WTC11 (cell line): ENCODE measurements at regions not wholly inside any gene's neighbourhood (a gene's known extent, or its start where the extent isn't known, plus 50 kb on each side); places are given as distances from the start of the nearest gene placed in this dataset.

Experiments
- CBFB ChIP-seq: sonication (generic); formaldehyde crosslinking; IDR thresholded peaks from 2 replicates; pipeline ENCODE4 v1.8.1; 2022; ENCODE audit warnings: mild to moderate bottlenecking, low read depth, missing genetic modification reagents
- FOXP1 ChIP-seq: sonication (generic); formaldehyde crosslinking; IDR thresholded peaks from 2 replicates; pipeline ENCODE4 v1.8.0; 2022; ENCODE audit warnings: missing genetic modification reagents, mild to moderate bottlenecking, moderate library complexity, borderline replicate concordance
- NR2C2 ChIP-seq: sonication (generic); formaldehyde crosslinking; IDR thresholded peaks from 2 replicates; pipeline ENCODE4 v1.8.0; 2022; ENCODE audit warnings: mild to moderate bottlenecking, missing genetic modification reagents
- SMAD3 ChIP-seq: sonication (generic); formaldehyde crosslinking; IDR thresholded peaks from 2 replicates; pipeline ENCODE4 v1.8.0; 2022; ENCODE audit warnings: missing genetic modification reagents, mild to moderate bottlenecking, borderline replicate concordance
- SP1 ChIP-seq: sonication (generic); formaldehyde crosslinking; conservative IDR thresholded peaks from 2 replicates; pipeline ENCODE4 v1.8.1; 2022; ENCODE audit warnings: missing genetic modification reagents
- ZNF138 ChIP-seq: sonication (generic); formaldehyde crosslinking; conservative IDR thresholded peaks from 2 replicates; pipeline ENCODE4 v1.8.1; 2022; ENCODE audit warnings: mild to moderate bottlenecking, moderate library complexity, missing genetic modification reagents
- TF ChIP-seq, protein P1 (sequence below): fragments of 200-600 bp; IDR thresholded peaks from 2 replicates; pipeline ENCODE4 v1.8.0; 2022; ENCODE audit warnings: antibody characterized with exemption
- TF ChIP-seq, protein P2 (sequence below): sonication (generic); formaldehyde crosslinking; IDR thresholded peaks from 2 replicates; pipeline ENCODE4 v1.8.1; 2023; ENCODE audit warnings: mild to moderate bottlenecking, moderate library complexity, missing genetic modification reagents
- TF ChIP-seq, protein P3 (sequence below): sonication (generic); formaldehyde crosslinking; IDR thresholded peaks from 2 replicates; pipeline ENCODE4 v1.8.1; 2022; ENCODE audit warnings: missing genetic modification reagents, borderline replicate concordance
- TF ChIP-seq, protein P4 (sequence below): fragments of 250-450 bp; sonication (Bioruptor Pico); IDR thresholded peaks from 2 replicates; pipeline ENCODE4 v1.9.0; 2021; ENCODE audit warnings: mild to moderate bottlenecking, borderline replicate concordance
- TF ChIP-seq, protein P5 (sequence below): fragments of 250-450 bp; sonication (Bioruptor Pico); IDR thresholded peaks from 2 replicates; pipeline ENCODE4 v2.1.2; 2022; ENCODE audit warnings: mild to moderate bottlenecking, moderate library complexity
- TF ChIP-seq, protein P6 (sequence below): sonication (generic); formaldehyde crosslinking; IDR thresholded peaks from 2 replicates; pipeline ENCODE4 v1.8.1; 2023; ENCODE audit warnings: mild to moderate bottlenecking, missing genetic modification reagents, borderline replicate concordance

DNA sequence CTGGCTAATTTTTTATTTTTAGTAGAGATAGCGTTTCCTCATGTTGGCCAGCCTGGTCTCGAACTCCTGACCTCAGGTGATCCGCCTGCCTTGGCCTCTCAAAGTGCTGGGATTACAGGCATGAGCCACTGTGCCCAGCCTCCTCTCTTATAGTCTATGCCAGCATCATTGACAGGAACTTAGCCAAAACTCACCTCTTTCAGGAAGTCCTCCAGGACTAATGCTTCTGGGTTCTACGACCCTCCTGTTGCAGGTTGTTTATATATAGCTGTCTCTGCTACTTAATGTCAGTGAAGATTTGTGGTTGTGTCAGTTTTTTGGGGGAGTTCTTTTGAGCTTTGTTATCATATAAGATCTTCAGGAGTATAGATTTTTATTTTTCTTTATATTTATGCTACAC lies 112.1 kb upstream of the CDC42EP3 start:
- TF ChIP-seq, protein P1, sequence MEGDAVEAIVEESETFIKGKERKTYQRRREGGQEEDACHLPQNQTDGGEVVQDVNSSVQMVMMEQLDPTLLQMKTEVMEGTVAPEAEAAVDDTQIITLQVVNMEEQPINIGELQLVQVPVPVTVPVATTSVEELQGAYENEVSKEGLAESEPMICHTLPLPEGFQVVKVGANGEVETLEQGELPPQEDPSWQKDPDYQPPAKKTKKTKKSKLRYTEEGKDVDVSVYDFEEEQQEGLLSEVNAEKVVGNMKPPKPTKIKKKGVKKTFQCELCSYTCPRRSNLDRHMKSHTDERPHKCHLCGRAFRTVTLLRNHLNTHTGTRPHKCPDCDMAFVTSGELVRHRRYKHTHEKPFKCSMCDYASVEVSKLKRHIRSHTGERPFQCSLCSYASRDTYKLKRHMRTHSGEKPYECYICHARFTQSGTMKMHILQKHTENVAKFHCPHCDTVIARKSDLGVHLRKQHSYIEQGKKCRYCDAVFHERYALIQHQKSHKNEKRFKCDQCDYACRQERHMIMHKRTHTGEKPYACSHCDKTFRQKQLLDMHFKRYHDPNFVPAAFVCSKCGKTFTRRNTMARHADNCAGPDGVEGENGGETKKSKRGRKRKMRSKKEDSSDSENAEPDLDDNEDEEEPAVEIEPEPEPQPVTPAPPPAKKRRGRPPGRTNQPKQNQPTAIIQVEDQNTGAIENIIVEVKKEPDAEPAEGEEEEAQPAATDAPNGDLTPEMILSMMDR, result no peak
- TF ChIP-seq FOXP1 (no peak), SP1 (CRISPR knock-in tag) (no peak), SMAD3 (CRISPR knock-in tag) (no peak), CBFB (CRISPR knock-in tag) (no peak), NR2C2 (CRISPR knock-in tag) (no peak), ZNF138 (CRISPR knock-in tag) (no peak)
- TF ChIP-seq, protein P2, sequence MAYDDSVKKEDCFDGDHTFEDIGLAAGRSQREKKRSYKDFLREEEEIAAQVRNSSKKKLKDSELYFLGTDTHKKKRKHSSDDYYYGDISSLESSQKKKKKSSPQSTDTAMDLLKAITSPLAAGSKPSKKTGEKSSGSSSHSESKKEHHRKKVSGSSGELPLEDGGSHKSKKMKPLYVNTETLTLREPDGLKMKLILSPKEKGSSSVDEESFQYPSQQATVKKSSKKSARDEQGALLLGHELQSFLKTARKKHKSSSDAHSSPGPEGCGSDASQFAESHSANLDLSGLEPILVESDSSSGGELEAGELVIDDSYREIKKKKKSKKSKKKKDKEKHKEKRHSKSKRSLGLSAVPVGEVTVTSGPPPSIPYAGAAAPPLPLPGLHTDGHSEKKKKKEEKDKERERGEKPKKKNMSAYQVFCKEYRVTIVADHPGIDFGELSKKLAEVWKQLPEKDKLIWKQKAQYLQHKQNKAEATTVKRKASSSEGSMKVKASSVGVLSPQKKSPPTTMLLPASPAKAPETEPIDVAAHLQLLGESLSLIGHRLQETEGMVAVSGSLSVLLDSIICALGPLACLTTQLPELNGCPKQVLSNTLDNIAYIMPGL (CRISPR knock-in tag), result no peak
- TF ChIP-seq, protein P3, sequence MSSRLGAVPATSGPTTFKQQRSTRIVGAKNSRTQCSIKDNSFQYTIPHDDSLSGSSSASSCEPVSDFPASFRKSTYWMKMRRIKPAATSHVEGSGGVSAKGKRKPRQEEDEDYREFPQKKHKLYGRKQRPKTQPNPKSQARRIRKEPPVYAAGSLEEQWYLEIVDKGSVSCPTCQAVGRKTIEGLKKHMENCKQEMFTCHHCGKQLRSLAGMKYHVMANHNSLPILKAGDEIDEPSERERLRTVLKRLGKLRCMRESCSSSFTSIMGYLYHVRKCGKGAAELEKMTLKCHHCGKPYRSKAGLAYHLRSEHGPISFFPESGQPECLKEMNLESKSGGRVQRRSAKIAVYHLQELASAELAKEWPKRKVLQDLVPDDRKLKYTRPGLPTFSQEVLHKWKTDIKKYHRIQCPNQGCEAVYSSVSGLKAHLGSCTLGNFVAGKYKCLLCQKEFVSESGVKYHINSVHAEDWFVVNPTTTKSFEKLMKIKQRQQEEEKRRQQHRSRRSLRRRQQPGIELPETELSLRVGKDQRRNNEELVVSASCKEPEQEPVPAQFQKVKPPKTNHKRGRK, result no peak
- TF ChIP-seq, protein P4, sequence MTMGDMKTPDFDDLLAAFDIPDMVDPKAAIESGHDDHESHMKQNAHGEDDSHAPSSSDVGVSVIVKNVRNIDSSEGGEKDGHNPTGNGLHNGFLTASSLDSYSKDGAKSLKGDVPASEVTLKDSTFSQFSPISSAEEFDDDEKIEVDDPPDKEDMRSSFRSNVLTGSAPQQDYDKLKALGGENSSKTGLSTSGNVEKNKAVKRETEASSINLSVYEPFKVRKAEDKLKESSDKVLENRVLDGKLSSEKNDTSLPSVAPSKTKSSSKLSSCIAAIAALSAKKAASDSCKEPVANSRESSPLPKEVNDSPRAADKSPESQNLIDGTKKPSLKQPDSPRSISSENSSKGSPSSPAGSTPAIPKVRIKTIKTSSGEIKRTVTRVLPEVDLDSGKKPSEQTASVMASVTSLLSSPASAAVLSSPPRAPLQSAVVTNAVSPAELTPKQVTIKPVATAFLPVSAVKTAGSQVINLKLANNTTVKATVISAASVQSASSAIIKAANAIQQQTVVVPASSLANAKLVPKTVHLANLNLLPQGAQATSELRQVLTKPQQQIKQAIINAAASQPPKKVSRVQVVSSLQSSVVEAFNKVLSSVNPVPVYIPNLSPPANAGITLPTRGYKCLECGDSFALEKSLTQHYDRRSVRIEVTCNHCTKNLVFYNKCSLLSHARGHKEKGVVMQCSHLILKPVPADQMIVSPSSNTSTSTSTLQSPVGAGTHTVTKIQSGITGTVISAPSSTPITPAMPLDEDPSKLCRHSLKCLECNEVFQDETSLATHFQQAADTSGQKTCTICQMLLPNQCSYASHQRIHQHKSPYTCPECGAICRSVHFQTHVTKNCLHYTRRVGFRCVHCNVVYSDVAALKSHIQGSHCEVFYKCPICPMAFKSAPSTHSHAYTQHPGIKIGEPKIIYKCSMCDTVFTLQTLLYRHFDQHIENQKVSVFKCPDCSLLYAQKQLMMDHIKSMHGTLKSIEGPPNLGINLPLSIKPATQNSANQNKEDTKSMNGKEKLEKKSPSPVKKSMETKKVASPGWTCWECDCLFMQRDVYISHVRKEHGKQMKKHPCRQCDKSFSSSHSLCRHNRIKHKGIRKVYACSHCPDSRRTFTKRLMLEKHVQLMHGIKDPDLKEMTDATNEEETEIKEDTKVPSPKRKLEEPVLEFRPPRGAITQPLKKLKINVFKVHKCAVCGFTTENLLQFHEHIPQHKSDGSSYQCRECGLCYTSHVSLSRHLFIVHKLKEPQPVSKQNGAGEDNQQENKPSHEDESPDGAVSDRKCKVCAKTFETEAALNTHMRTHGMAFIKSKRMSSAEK (CRISPR knock-in tag), result no peak
- TF ChIP-seq, protein P5, sequence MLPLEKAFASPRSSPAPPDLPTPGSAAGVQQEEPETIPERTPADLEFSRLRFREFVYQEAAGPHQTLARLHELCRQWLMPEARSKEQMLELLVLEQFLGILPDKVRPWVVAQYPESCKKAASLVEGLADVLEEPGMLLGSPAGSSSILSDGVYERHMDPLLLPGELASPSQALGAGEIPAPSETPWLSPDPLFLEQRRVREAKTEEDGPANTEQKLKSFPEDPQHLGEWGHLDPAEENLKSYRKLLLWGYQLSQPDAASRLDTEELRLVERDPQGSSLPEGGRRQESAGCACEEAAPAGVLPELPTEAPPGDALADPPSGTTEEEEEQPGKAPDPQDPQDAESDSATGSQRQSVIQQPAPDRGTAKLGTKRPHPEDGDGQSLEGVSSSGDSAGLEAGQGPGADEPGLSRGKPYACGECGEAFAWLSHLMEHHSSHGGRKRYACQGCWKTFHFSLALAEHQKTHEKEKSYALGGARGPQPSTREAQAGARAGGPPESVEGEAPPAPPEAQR (CRISPR knock-in tag), result no peak
- TF ChIP-seq, protein P6, sequence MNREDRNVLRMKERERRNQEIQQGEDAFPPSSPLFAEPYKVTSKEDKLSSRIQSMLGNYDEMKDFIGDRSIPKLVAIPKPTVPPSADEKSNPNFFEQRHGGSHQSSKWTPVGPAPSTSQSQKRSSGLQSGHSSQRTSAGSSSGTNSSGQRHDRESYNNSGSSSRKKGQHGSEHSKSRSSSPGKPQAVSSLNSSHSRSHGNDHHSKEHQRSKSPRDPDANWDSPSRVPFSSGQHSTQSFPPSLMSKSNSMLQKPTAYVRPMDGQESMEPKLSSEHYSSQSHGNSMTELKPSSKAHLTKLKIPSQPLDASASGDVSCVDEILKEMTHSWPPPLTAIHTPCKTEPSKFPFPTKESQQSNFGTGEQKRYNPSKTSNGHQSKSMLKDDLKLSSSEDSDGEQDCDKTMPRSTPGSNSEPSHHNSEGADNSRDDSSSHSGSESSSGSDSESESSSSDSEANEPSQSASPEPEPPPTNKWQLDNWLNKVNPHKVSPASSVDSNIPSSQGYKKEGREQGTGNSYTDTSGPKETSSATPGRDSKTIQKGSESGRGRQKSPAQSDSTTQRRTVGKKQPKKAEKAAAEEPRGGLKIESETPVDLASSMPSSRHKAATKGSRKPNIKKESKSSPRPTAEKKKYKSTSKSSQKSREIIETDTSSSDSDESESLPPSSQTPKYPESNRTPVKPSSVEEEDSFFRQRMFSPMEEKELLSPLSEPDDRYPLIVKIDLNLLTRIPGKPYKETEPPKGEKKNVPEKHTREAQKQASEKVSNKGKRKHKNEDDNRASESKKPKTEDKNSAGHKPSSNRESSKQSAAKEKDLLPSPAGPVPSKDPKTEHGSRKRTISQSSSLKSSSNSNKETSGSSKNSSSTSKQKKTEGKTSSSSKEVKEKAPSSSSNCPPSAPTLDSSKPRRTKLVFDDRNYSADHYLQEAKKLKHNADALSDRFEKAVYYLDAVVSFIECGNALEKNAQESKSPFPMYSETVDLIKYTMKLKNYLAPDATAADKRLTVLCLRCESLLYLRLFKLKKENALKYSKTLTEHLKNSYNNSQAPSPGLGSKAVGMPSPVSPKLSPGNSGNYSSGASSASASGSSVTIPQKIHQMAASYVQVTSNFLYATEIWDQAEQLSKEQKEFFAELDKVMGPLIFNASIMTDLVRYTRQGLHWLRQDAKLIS (CRISPR knock-in tag), result no peak
